HG02973 (cell line): ENCODE measurements at regions not wholly inside any gene's neighbourhood (a gene's known extent, or its start where the extent isn't known, plus 50 kb on each side); places are given as distances from the start of the nearest gene placed in this dataset.
"Not testable (repeated sequence)": the region's sequence is repeated elsewhere in the genome, so short reads cannot be mapped to it uniquely, and the experiment has no call there.

ENCODE experiments used
- ATAC-seq: cut with Tn5 transposase; IDR thresholded peaks from one replicate; pipeline ENCODE4 v1.9.1; 2021; ENCODE audit warnings: moderate library complexity; ENCODE audit not compliant: unreplicated experiment

- ATAC-seq: not testable (repeated sequence)
Observed at GRCh38 chr5:21484498-21484889, 1368.7 kb downstream of the CDH12 start.

GRCh38 chr5:21483790-21484497, 1369.2 kb downstream of the CDH12 start:
- not testable (repeated sequence) for ATAC-seq

- not testable (repeated sequence) for ATAC-seq
Observed at GRCh38 chr5:21482983-21483650, 1370.0 kb downstream of the CDH12 start.

- not testable (repeated sequence) for ATAC-seq
Observed at GRCh38 chr5:21482522-21482921, 1370.6 kb downstream of the CDH12 start.

GRCh38 chr5:21481320-21482270, 1371.5 kb downstream of the CDH12 start:
- not testable (repeated sequence) for ATAC-seq

GRCh38 chr5:21480054-21480453, 1373.1 kb downstream of the CDH12 start:
- not testable (repeated sequence) for ATAC-seq

- ATAC-seq: not testable (repeated sequence)
Observed at GRCh38 chr5:21473981-21474380, 1379.2 kb downstream of the CDH12 start.

GRCh38 chr5:21473436-21473835, 1379.7 kb downstream of the CDH12 start:
- ATAC-seq: not testable (repeated sequence)

- ATAC-seq: not testable (repeated sequence)
Observed at GRCh38 chr5:21471691-21472090, 1381.5 kb downstream of the CDH12 start.

- not testable (repeated sequence) for ATAC-seq
Observed at GRCh38 chr5:21469523-21470101, 1383.5 kb downstream of the CDH12 start.

GRCh38 chr5:21467544-21467943, 1385.6 kb downstream of the CDH12 start:
- not testable (repeated sequence) for ATAC-seq

- ATAC-seq: not testable (repeated sequence)
Observed at GRCh38 chr5:21459744-21460073, 1393.4 kb downstream of the CDH12 start.

- ATAC-seq: no peak
Observed at GRCh38 chr5:21452449-21452848, 1400.7 kb downstream of the CDH12 start.

- ATAC-seq: no peak
Observed at GRCh38 chr5:21432646-21433045, 1420.5 kb downstream of the CDH12 start.

GRCh38 chr5:21424907-21425306, 1428.2 kb downstream of the CDH12 start:
- ATAC-seq: no peak

GRCh38 chr5:21419383-21419782, 1431.4 kb upstream of the CDH18 start:
- ATAC-seq: no peak

- ATAC-seq: not testable (repeated sequence)
Observed at GRCh38 chr5:21402089-21402488, 1414.1 kb upstream of the CDH18 start.

- ATAC-seq: no peak
Observed at GRCh38 chr5:21398511-21398910, 1410.5 kb upstream of the CDH18 start.

GRCh38 chr5:21397693-21398092, 1409.7 kb upstream of the CDH18 start:
- no peak for ATAC-seq

GRCh38 chr5:21391506-21391905, 1403.5 kb upstream of the CDH18 start:
- ATAC-seq: no peak

- not testable (repeated sequence) for ATAC-seq
Observed at GRCh38 chr5:21360754-21361153, 1372.8 kb upstream of the CDH18 start.
